ENCODE measurements at regions not wholly inside any gene's neighbourhood (a gene's known extent, or its start where the extent isn't known, plus 50 kb on each side); places are given as distances from the start of the nearest gene placed in this dataset.

GRCh38 chr1:101307985-101308689, 71.3 kb downstream of the S1PR1 start:
- Histone ChIP-seq H3K9me3 (no peaks in the 10 kb centered on the region), H3K4me1 (peaks cover 14% of the 10 kb centered on the region), H3K36me3 (no peaks in the 10 kb centered on the region), H3K27me3 (no peaks in the 10 kb centered on the region), H3K4me3 (no peak overlapping the region), H3K27ac (no peak overlapping the region)
- no peak for TF ChIP-seq POLR2AphosphoS5 (IDR thresholded peaks at IDR 0.05)
- no peak for TF ChIP-seq POLR2A (IDR thresholded peaks at IDR 0.05)
- no peak for TF ChIP-seq CTCF (IDR thresholded peaks at IDR 0.05)
- no peak for TF ChIP-seq EP300 (IDR thresholded peaks at IDR 0.05)
- DNase-seq (ENCODE audit: low spot score in 2 of 2): no peak
- WGBS: 67% methylated on average over 7 of the region's 7 CpGs

DNA sequence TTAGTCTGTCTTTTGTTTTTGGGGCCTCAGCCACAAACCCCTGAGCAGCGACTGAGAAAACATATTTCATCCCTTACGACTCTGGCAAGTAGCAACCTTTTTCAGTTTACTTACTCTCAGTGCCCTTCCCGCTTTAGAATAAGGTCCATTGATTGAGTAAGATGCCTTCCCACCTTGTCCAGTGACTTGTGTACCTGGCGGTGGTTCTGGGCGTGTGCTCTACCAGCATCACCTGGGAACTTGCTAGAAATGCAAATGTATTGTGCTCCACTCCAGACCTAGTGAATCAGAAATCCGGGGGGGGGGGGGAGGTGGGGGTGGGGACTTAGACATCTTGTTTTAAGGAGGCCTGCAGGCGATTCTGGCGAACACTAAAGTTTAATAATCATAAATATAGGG, 72.1 kb downstream of the S1PR1 start:
- Histone ChIP-seq H3K4me3 (peak overlapping the region; percentile 51), H3K36me3 (no peaks in the 10 kb centered on the region), H3K9me3 (no peaks in the 10 kb centered on the region), H3K4me1 (peaks cover 14% of the 10 kb centered on the region), H3K27ac (no peak overlapping the region), H3K27me3 (no peaks in the 10 kb centered on the region)
- no peak for TF ChIP-seq CTCF (IDR thresholded peaks at IDR 0.05)
- no peak for TF ChIP-seq EP300 (IDR thresholded peaks at IDR 0.05)
- no peak for DNase-seq (ENCODE audit: low spot score in 2 of 2)
- 13% methylated on average over 8 of the region's 8 CpGs for WGBS

DNA sequence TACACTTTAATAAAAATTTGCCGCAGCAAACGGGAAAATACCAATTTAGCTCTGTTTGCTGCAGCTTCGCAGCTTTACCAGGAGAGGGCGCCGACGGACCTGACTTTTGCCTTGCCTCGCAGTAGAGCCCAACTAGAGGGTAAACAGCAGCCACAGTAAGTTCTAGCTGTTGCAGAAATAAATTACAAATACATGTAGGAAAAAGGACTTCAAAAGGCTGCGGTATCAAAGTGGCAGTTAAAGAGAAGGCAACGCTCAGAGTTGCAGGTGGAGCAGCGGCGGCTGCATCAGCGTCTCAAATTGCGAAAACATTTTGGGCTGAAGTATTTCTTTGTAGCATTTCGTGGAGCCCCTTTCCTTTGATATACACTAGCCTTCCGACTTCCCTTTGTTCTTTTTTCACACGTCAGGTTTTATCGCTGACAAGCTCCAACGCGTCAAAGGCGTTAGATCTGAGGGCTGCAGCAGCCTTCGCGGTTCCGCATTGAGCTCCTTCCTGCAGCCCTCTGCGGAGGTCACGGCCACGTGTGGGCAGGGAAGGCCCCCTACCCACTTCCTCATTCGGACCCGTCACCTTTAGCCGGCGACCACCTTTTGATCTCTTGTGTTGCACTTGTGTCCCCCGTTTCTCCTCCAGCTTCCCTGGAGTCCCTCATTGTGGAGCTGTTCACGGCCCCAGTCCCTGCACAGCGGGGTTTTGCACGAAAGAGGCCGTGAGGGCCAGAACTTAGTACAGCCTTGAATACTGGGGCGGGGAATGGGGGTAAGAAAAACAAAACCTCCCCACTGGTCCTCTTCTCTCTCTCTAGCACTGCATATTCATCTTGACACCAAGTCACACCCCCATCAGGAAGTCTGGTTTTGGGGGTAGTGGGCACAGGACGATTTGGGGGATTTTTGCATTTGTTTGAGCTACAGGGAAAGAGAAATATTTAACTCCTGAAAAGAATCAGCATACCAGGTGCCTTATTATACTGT, 72.8 kb downstream of the S1PR1 start:
- Histone ChIP-seq H3K9me3 (no peaks in the 10 kb centered on the region), H3K4me1 (peaks cover 14% of the 10 kb centered on the region), H3K27me3 (peaks cover 2% of the 10 kb centered on the region), H3K36me3 (no peaks in the 10 kb centered on the region), H3K27ac (no peak overlapping the region), H3K4me3 (peak overlapping the region; percentile 51)
- peak in 1 of 2 donors; percentile 63 for DNase-seq (ENCODE audit: low spot score in 2 of 2)
- TF ChIP-seq POLR2AphosphoS5 (IDR thresholded peaks at IDR 0.05) (no peak), CTCF (IDR thresholded peaks at IDR 0.05) (peak; percentile 56 to 86)
- 3% methylated on average over 37 of the region's 37 CpGs for WGBS

DNA sequence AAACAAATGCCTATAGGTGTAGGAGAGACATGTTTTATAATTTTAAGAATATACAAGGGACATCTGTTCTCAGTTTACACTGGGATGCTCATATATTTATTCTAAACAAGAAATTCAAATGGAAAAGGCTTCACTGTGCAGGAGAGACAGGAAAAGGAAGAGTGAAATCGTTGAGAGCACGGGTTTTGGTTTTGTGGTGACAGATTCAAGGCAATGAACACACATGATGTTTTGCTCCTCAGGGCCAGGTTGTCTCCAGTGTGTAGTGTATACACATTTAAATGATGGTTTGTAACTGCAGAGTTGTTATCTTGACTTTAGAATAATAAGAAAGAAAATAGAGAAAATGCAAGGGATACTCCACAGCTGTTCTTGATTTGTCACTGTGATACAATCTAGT, 73.7 kb downstream of the S1PR1 start:
- no peak for DNase-seq (ENCODE audit: low spot score in 2 of 2)

More for the DNA sequence above, 73.7 kb downstream of the S1PR1 start:
- no peak for TF ChIP-seq CTCF (IDR thresholded peaks at IDR 0.05)
- no peak for TF ChIP-seq POLR2AphosphoS5 (IDR thresholded peaks at IDR 0.05)
- TF ChIP-seq EP300 (IDR thresholded peaks at IDR 0.05): no peak
- no peak for TF ChIP-seq POLR2A (IDR thresholded peaks at IDR 0.05)
- H3K27ac ChIP-seq: no peak overlapping the region
- H3K4me1 ChIP-seq: peaks cover 14% of the 10 kb centered on the region
- H3K4me3 ChIP-seq: no peak overlapping the region
- H3K36me3 ChIP-seq: no peaks in the 10 kb centered on the region
- WGBS: 63% methylated on average over 2 of the region's 2 CpGs
- no peaks in the 10 kb centered on the region for H3K9me3 ChIP-seq
- peaks cover 2% of the 10 kb centered on the region for H3K27me3 ChIP-seq

Data from suprapubic skin (tissue), 4 donors.